ENCODE measurements at regions not wholly inside any gene's neighbourhood (a gene's known extent, or its start where the extent isn't known, plus 50 kb on each side); places are given as distances from the start of the nearest gene placed in this dataset.

DNA sequence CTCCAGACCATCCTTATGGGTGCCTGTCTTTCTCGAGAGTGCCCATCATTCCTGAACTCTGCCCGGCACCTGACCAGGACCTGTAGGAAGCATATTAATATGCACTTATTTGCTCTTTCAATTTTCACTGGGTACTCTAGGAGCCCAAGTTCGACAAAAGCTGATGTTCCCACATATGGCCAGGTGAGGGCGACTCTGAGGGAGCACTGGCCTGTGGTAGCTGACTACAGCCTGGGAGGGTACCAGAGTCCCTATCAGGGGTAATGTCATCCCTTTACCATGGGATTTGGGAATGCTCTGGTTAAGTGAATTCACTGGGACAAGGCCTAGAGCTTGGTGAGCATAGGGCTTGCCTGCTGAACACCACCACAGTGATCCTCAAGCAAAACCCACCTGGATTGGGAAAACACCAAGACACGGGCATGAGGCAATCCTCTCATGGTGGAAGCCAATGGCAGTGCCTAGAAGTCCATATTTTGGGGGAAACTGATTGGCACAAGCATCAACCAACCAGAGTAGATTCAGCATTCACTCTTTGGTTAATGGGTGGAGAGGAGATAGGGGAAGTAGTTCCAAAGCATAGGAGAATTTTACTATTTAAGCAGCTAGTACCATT, 112.2 kb downstream of the MTX3 start:
- no peak overlapping the region for H3K4me3 ChIP-seq (ENCODE audit: low read depth, low read length)
- TF ChIP-seq, protein P1, sequence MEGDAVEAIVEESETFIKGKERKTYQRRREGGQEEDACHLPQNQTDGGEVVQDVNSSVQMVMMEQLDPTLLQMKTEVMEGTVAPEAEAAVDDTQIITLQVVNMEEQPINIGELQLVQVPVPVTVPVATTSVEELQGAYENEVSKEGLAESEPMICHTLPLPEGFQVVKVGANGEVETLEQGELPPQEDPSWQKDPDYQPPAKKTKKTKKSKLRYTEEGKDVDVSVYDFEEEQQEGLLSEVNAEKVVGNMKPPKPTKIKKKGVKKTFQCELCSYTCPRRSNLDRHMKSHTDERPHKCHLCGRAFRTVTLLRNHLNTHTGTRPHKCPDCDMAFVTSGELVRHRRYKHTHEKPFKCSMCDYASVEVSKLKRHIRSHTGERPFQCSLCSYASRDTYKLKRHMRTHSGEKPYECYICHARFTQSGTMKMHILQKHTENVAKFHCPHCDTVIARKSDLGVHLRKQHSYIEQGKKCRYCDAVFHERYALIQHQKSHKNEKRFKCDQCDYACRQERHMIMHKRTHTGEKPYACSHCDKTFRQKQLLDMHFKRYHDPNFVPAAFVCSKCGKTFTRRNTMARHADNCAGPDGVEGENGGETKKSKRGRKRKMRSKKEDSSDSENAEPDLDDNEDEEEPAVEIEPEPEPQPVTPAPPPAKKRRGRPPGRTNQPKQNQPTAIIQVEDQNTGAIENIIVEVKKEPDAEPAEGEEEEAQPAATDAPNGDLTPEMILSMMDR (IDR thresholded peaks at IDR 0.05; ENCODE audit: low read depth, low read length, missing control alignments): peak; percentile 63
- no peak for DNase-seq (ENCODE audit: low read depth)

DNA sequence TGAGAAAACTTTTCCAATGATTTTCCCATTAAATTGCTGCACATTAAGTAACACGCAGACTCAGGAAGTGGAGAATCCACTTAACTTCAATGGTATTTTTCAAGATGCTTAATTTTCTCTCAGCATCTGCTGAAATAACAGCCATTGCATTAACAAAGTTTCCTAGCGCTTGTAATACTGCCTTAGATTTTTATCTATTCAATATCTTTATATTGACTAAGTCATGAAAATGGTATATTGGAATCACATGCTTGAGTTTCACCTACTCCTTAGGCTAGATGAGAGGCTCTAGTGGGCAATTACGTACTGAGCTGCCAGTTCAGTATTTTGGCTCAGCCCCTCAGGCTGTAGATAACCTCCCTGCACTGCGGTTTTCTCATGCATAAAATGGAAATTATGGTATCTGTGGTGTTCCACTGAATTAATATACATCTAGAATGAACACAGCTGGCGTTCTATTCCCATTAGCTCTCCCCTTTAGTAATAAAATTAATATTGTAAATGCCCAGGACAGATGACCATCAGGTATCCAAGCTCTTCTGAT, 112.9 kb downstream of the MTX3 start:
- no peak overlapping the region for H3K4me3 ChIP-seq (ENCODE audit: low read depth, low read length)
- no peak for DNase-seq (ENCODE audit: low read depth)
- TF ChIP-seq, protein P1 (IDR thresholded peaks at IDR 0.05; ENCODE audit: low read depth, low read length, missing control alignments): no peak

DNA sequence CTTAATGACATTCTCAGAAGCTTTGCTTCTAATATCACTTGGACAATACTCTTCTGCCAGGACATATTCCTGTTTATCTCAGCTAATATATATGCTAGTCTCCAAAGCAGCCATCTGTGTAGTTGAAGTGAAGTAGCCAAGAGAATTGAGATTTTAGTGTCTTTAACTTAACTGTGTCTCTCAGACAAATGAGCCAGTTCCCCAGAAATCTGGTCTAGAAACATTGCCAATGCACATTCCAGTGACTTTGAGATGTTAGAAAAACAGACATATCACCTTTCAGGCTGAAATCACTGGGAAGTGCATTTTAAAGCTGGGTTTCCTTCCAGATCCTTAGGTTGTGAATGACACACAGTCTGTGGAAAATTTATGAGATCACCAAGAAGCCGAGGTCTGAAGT, 114.6 kb downstream of the MTX3 start:
- DNase-seq (ENCODE audit: low read depth): no peak
- TF ChIP-seq, protein P1 (IDR thresholded peaks at IDR 0.05; ENCODE audit: low read depth, low read length, missing control alignments): no peak
- no peak overlapping the region for H3K4me3 ChIP-seq (ENCODE audit: low read depth, low read length)

DNA sequence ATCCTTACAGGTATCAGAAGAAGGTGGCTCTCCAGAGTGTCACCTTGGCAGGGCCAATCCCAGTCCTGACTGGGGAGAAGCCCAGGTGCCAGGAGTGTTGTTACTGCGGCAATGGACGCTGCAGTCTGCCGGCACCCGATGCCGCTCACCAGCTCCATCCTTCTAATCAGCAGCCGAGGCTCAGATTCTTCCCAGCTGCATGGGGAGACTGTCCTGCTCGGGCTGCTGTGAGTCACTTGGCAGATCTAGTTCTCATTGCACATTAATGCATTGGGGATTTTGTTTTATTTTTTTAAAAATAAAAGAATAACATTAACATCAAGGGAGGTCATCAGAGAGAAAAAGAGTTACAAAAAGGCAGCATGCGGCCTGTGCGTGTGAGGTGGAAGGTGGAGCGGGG, 115.8 kb downstream of the MTX3 start:
- H3K4me3 ChIP-seq (ENCODE audit: low read depth, low read length): no peak overlapping the region
- DNase-seq (ENCODE audit: low read depth): no peak
- TF ChIP-seq, protein P1 (IDR thresholded peaks at IDR 0.05; ENCODE audit: low read depth, low read length, missing control alignments): no peak

DNA sequence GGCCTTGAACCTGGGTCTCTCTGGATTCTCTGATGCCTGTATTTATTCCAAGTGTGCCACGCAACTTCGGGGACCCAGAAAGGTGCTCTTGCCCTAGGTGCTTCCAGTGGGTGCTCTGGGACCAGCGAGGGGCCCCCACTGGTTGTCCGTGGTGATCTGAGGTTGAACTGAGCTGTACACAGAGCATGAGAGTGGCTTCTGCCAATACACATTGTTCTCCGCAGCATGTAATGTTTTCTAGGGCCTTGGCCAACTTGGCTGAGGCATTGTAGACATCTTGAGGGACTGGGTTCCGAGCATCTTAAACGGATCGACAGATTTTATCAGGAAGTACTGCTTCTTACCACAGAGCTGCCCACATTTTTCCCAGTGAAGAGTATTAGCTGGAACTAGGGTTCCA, 117.9 kb downstream of the MTX3 start:
- TF ChIP-seq, protein P1 (IDR thresholded peaks at IDR 0.05; ENCODE audit: low read depth, low read length, missing control alignments): no peak
- no peak for DNase-seq (ENCODE audit: low read depth)
- H3K4me3 ChIP-seq (ENCODE audit: low read depth, low read length): no peak overlapping the region

DNA sequence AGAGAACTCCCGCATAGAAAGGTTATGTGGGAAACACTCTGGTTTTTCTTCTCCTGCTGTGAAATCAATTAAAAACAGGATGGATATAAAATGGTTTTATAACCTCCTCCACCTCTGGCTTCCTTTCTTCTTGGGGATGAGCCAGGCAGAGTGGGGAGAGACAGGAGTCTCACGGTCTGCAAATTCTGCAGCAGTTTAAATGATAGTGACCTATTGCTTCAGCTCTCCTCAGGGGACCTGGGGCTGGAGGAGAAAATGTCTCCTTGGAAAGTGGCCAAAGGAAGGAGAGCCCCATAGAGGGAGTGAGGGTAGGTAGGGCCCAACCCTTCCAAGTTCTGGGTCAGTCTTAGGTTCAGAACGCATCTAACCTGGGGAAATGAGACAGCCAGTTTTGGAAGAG, 118.8 kb downstream of the MTX3 start:
- DNase-seq (ENCODE audit: low read depth): no peak
- H3K4me3 ChIP-seq (ENCODE audit: low read depth, low read length): no peak overlapping the region
- TF ChIP-seq, protein P1 (IDR thresholded peaks at IDR 0.05; ENCODE audit: low read depth, low read length, missing control alignments): no peak
